ENCODE measurements at regions not wholly inside any gene's neighbourhood (a gene's known extent, or its start where the extent isn't known, plus 50 kb on each side); places are given as distances from the start of the nearest gene placed in this dataset.

GRCh38 chr1:83769594-83770318, 229.2 kb downstream of the TTLL7 start:
- DNase-seq: no peak

GRCh38 chr1:83769072-83769471, 229.9 kb downstream of the TTLL7 start:
- no peak for DNase-seq

GRCh38 chr1:83766241-83766691, 232.7 kb downstream of the TTLL7 start:
- DNase-seq: no peak

- DNase-seq: no peak
Observed at GRCh38 chr1:83765125-83765524, 233.8 kb downstream of the TTLL7 start.

- no peak for DNase-seq
Observed at GRCh38 chr1:83764209-83764608, 234.7 kb downstream of the TTLL7 start.

- no peak for DNase-seq
Observed at GRCh38 chr1:83763361-83764095, 235.4 kb downstream of the TTLL7 start.

- no peak for DNase-seq
Observed at GRCh38 chr1:83762416-83762815, 236.5 kb downstream of the TTLL7 start.

- DNase-seq: no peak
Observed at GRCh38 chr1:83762039-83762365, 236.9 kb downstream of the TTLL7 start.

- DNase-seq: no peak
Observed at GRCh38 chr1:83761167-83762038, 237.5 kb downstream of the TTLL7 start.

- no peak for DNase-seq
Observed at GRCh38 chr1:83760226-83761021, 238.5 kb downstream of the TTLL7 start.

- no peak for DNase-seq
Observed at GRCh38 chr1:83756984-83757717, 241.8 kb downstream of the TTLL7 start.

- DNase-seq: no peak
Observed at GRCh38 chr1:83751602-83752001, 247.3 kb downstream of the TTLL7 start.

GRCh38 chr1:83750201-83750600, 248.7 kb downstream of the TTLL7 start:
- DNase-seq: no peak

GRCh38 chr1:83747853-83748482, 251.0 kb downstream of the TTLL7 start:
- no peak for DNase-seq

GRCh38 chr1:83746234-83746633, 252.7 kb downstream of the TTLL7 start:
- DNase-seq: no peak

- no peak for DNase-seq
Observed at GRCh38 chr1:83742446-83742845, 256.5 kb downstream of the TTLL7 start.

- DNase-seq: no peak
Observed at GRCh38 chr1:83741770-83742169, 257.2 kb downstream of the TTLL7 start.

GRCh38 chr1:83741348-83741747, 257.6 kb downstream of the TTLL7 start:
- no peak for DNase-seq

- DNase-seq: no peak
Observed at GRCh38 chr1:83735526-83735925, 263.4 kb downstream of the TTLL7 start.

GRCh38 chr1:83734420-83734819, 264.5 kb downstream of the TTLL7 start:
- DNase-seq: no peak

GRCh38 chr1:83725735-83726360, 273.1 kb downstream of the TTLL7 start:
- no peak for DNase-seq
